NAMALWA (cell line): ENCODE measurements at regions not wholly inside any gene's neighbourhood (a gene's known extent, or its start where the extent isn't known, plus 50 kb on each side); places are given as distances from the start of the nearest gene placed in this dataset.
A peak's percentile ranks its signal among the peaks of the same experiment; 100 is the strongest.
"Not testable (repeated sequence)": the region's sequence is repeated elsewhere in the genome, so short reads cannot be mapped to it uniquely, and the experiment has no call there.

Experiments
- DNase-seq: peaks from one replicate; pipeline ENCODE4 v3.0.0-alpha.2; 2015; ENCODE audit warnings: low spot score

- no peak for DNase-seq
These were observed 417.2 kb downstream of the TMEM232 start for GRCh38 chr5:110309222-110309621.

DNA sequence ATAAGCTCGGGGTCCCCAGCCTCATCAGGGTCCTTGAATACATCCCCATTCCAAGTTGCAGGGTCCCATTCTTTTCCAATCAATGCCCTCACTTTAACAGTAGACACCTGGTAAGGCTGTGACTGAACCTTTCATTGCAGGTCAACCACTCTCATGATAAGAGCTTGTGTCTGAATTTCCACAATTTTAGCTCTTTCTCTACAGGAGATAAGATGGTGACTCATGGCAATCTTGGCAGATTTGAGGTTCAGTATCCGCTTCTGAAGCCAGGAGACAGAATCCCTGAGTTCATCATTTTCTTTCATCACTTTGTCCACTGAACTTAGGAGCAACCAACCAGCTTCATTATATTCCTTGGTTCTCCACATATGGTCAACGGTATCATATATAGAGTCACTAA, 409.9 kb downstream of the TMEM232 start:
- not testable (repeated sequence) for DNase-seq

DNA sequence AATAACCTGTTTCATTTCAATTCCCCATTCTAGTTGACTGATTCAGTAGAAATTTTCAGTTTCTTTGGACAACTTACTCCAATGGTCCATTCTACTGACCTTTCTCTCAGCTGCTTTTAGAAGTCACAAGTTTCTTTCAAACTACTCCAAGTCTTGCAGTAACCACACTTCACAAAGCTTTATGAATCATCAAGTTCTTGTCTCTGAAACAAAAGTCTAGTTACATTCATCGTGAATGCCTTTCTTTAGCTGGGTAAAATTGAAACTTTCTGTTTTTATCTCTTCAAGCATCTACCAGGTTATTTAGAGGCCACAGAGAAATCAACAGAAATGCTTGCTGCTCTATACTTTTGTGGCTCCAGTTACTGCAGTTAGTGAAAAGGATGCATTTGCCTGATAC, 405.4 kb downstream of the TMEM232 start:
- DNase-seq, result no peak

- no peak for DNase-seq
These were observed 403.1 kb downstream of the TMEM232 start for GRCh38 chr5:110323357-110323756.

DNA sequence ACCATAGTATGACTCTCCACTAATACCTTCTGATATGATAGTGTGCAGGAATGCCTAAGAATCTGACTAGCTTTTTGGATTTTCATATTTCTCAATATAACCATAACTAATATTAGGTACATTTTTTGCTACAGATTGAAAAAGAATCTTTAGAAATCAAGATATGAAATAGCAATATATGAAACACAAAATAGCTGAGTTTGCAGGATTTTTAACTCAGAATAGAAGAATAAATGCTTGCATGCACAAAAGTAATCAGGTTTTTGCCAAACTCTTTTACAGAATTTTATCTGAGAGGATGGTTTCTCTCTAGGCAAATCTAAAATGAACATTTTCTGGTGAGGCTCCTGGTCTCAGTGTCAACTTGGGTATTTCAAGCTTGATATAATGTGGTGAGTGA, 402.6 kb downstream of the TMEM232 start:
- no peak for DNase-seq

GRCh38 chr5:110324876-110325275, 401.6 kb downstream of the TMEM232 start:
- no peak for DNase-seq

GRCh38 chr5:110329955-110330525, 396.4 kb downstream of the TMEM232 start:
- no peak for DNase-seq

DNA sequence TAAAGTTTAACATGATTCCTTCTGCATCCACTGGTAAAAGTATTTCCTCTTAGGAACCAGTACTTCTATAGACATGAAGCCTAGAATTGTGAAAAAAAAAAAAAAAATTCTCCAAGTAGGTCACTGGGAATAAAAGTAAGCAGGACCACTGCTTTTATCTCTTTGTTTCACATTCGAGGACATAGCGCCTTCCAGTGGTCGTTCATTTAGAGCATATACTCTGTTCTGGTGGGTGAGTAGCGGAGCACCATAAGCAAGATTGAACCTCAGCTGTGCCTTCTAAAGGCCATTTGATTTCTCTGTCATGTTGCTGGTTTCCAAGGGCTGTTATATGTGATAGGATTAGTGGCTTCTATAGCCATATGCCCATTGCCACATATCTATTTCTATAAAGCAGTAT, 393.1 kb downstream of the TMEM232 start:
- DNase-seq, result peak; percentile 15

DNA sequence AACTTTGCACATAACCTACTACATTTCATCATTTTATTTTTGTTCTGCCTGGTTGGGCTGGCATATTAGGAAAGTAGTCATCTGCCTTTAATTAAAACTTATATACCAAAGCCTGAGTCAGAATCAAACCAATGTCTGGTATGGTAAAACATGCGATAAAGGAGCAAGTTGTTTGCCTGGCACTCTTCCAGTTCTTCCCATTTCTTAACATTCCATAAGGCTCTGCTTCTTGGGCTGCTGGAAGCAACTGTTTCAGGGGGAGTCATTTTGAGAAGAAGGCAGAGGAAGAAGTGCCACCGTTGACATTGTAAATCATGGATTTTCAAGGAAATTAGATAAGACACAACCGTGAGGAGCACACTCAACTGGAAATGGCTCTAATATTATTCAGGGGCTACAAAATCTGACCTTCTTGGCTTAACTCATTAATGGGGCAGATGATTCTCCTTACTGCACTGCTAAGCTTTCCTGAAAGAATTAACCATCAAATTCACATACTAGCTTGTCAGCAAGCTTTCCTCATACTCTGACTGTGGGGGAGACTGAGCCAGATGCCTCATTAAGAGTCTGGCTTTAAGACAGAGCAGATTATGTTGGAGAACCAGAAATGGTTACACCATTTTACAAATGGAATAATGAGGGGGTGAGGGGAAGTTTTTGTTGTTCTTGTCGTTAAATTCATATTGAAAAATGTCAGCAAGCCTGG, 391.0 kb downstream of the TMEM232 start:
- no peak for DNase-seq

- DNase-seq, result no peak
These were observed 388.0 kb downstream of the TMEM232 start for GRCh38 chr5:110338341-110339083.

- no peak for DNase-seq
These were observed 387.1 kb downstream of the TMEM232 start for GRCh38 chr5:110339399-110339798.

DNA sequence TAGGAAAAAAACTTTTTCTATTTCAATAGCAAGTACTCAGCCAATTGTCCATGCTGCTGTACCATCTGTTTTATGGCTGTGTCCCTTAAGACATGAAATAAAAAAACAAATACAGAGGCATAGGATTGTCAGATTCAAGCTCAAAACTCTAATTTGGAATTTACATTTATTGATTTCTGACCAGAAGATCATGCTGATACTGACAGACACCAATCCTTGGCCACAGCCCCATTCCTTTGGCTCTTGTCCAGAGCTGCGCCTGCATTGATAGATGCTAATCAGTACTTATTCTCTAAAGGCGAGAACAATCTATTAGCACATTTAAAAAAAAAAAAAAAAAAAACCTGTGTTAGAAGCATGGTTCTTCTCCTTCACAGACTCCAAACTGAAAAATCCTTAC, 384.6 kb downstream of the TMEM232 start:
- DNase-seq, result no peak

DNA sequence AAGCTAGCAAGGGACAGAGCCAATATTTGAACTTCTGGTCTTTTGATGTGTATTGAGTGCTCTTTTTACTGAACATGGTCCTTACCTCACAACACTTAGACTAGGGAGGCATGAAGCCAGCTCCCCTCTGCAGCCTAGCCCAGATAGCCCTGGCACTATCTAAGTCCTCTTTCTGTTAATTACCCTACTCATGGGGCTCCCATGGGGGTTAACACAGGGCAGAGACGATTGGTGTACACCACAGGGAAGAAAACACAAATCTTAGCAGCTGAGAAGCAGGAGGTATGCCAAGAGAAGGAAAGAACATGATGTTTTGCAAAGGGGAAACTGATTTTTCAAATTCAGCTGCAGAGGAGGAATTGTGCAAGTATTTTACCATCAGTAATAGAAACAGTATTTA, 383.8 kb downstream of the TMEM232 start:
- no peak for DNase-seq

GRCh38 chr5:110343616-110344015, 382.9 kb downstream of the TMEM232 start:
- DNase-seq, result peak; percentile 22

GRCh38 chr5:110345623-110346022, 380.8 kb downstream of the TMEM232 start:
- DNase-seq, result no peak

DNA sequence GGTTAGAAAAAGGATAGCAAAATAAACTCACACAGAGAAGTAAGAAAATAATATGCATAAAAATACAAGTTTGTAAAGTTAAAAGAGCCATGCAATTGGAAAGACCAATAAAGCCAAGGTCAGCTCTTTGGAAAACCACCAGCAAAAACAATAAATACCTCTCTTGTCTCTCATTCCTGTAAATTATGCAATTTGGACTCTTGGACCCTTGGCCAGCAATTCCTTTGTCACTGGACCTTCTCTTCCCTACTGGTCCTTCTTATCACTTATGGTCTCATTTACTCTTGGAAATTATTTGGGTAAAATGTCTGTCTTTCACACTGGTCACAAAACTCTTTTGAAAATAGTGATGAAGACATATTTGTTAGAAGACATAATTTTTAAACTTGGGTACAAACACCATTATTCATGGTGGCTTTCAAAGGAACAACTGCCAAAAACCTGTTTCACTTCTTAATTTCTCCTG, 379.5 kb downstream of the TMEM232 start:
- no peak for DNase-seq

- DNase-seq, result no peak
These were observed 378.7 kb downstream of the TMEM232 start for GRCh38 chr5:110347781-110348180.

DNA sequence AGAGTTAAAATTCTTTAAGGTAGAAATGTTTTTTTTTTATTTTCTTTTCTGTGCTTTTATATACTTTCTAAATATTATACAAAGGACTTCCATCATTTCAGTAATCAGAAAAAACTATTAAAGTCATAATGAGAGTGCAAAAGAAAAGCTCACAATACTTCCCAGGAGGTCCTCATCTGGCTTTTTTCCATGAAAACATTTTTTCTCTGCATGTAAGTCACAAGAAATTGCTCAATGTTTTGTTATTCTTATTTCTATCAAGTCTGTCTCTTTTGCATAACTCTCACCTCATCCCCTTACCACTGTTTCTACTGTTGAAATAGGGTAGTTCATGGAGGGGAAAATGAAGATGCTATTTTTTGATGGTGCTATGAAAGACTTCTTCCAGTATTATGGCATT, 375.0 kb downstream of the TMEM232 start:
- no peak for DNase-seq

DNA sequence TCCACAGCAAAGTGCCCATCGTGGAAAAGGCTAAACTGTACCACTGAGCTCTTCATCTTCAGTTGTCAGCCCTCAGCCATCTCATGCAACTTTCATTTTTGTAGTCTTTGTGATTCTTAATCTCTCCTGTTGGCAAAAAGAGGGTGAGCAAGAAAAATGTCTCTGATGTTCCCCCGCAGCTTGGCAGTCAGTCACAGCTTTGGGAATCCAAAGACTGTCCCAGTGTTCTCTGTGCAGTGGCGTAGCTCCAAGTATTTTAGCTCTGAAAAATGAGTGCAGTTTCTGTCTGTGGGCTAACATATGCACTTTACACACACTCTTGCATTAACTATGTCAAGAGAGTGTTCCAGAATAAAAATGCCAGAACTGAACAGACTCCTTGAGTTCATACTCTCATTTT, 372.2 kb downstream of the TMEM232 start:
- no peak for DNase-seq

- DNase-seq, result no peak
These were observed 371.4 kb downstream of the TMEM232 start for GRCh38 chr5:110354915-110355644.

DNA sequence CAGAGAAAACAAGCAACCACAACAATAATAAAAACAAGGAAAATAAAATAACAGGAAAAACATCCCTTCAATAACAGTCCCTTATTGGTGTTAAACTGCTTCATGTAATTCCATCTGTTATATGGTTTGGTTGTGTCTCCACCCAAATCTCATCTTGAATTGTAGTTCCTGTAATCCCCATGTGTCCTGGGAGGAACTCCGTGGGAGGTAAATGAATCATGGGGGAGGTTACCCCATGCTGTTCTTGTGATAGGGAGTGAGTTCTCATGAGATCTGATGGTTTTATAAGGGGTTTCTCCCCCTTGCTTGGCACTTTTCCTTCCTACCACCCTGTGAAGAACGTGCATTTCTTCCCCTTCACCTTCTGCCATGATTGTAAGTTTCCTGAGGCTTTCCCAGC, 369.8 kb downstream of the TMEM232 start:
- no peak for DNase-seq

- no peak for DNase-seq
These were observed 367.2 kb downstream of the TMEM232 start for GRCh38 chr5:110359221-110359620.

DNA sequence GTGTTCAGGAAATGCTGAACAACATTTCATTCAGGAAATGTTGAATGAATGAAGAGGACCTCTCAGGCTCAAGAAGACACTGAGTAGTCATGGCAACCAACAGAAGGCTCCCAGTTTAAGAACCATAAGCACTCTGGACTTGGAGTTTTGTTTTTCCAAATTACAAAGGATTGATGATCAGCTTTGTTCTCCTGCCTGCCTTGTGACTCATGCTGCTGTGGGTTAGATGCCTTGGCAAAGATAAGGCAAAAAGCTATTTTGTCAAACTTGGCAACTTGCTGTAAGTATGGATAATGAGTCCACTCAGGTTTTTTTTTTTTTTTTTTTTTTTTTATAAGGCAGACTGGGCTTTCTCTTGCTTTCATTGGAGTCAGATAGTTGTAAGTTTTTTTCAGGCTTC, 365.0 kb downstream of the TMEM232 start:
- no peak for DNase-seq
